ENCODE measurements at regions not wholly inside any gene's neighbourhood (a gene's known extent, or its start where the extent isn't known, plus 50 kb on each side); places are given as distances from the start of the nearest gene placed in this dataset.
"Not testable (repeated sequence)": the region's sequence is repeated elsewhere in the genome, so short reads cannot be mapped to it uniquely, and the experiment has no call there.

- in situ Hi-C loops (cut with HindIII; ENCODE audit: low pct_unique_long_range_greater_than_20kb, low sequenced_read_pairs): no loop called here
- DNase-seq (ENCODE audit: low read depth in 1 of 2, low spot score in 1 of 2): no peak
- no peak for TF ChIP-seq JUND (IDR thresholded peaks at IDR 0.05; ENCODE audit: low read depth)
These were observed 242.8 kb downstream of the KCNE4 start for GRCh38 chr2:223294756-223295155.

- in situ Hi-C loops (cut with HindIII; ENCODE audit: low pct_unique_long_range_greater_than_20kb, low sequenced_read_pairs): no loop called here
- no peak for TF ChIP-seq JUND (IDR thresholded peaks at IDR 0.05; ENCODE audit: low read depth)
- no peak for DNase-seq (ENCODE audit: low read depth in 1 of 2, low spot score in 1 of 2)
These were observed 245.8 kb downstream of the KCNE4 start for GRCh38 chr2:223297788-223298187.

- DNase-seq (ENCODE audit: low read depth in 1 of 2, low spot score in 1 of 2); in situ Hi-C loops (cut with HindIII; ENCODE audit: low pct_unique_long_range_greater_than_20kb, low sequenced_read_pairs): not testable (repeated sequence)
These were observed 246.3 kb downstream of the KCNE4 start for GRCh38 chr2:223298329-223298728.

GRCh38 chr2:223300326-223300725, 248.3 kb downstream of the KCNE4 start:
- no peak for DNase-seq (ENCODE audit: low read depth in 1 of 2, low spot score in 1 of 2)
- in situ Hi-C loops (cut with HindIII; ENCODE audit: low pct_unique_long_range_greater_than_20kb, low sequenced_read_pairs): no loop called here
- TF ChIP-seq JUND (IDR thresholded peaks at IDR 0.05; ENCODE audit: low read depth): no peak

GRCh38 chr2:223306371-223306770, 254.4 kb downstream of the KCNE4 start:
- no peak for DNase-seq (ENCODE audit: low read depth in 1 of 2, low spot score in 1 of 2)
- in situ Hi-C loops (cut with HindIII; ENCODE audit: low pct_unique_long_range_greater_than_20kb, low sequenced_read_pairs): no loop called here
- TF ChIP-seq JUND (IDR thresholded peaks at IDR 0.05; ENCODE audit: low read depth): no peak

- no peak for DNase-seq (ENCODE audit: low read depth in 1 of 2, low spot score in 1 of 2)
- TF ChIP-seq JUND (IDR thresholded peaks at IDR 0.05; ENCODE audit: low read depth): no peak
- in situ Hi-C loops (cut with HindIII; ENCODE audit: low pct_unique_long_range_greater_than_20kb, low sequenced_read_pairs): no loop called here
These were observed 260.1 kb downstream of the KCNE4 start for GRCh38 chr2:223311889-223312680.

- TF ChIP-seq JUND (IDR thresholded peaks at IDR 0.05; ENCODE audit: low read depth): no peak
- DNase-seq (ENCODE audit: low read depth in 1 of 2, low spot score in 1 of 2): no peak
- in situ Hi-C loops (cut with HindIII; ENCODE audit: low pct_unique_long_range_greater_than_20kb, low sequenced_read_pairs): no loop called here
These were observed 261.1 kb downstream of the KCNE4 start for GRCh38 chr2:223313101-223313500.

- in situ Hi-C loops (cut with HindIII; ENCODE audit: low pct_unique_long_range_greater_than_20kb, low sequenced_read_pairs): no loop called here
- no peak for DNase-seq (ENCODE audit: low read depth in 1 of 2, low spot score in 1 of 2)
- no peak for TF ChIP-seq JUND (IDR thresholded peaks at IDR 0.05; ENCODE audit: low read depth)
These were observed 262.8 kb downstream of the KCNE4 start for GRCh38 chr2:223314811-223315210.

GRCh38 chr2:223315813-223316212, 263.8 kb downstream of the KCNE4 start:
- in situ Hi-C loops (cut with HindIII; ENCODE audit: low pct_unique_long_range_greater_than_20kb, low sequenced_read_pairs): no loop called here
- TF ChIP-seq JUND (IDR thresholded peaks at IDR 0.05; ENCODE audit: low read depth): no peak
- DNase-seq (ENCODE audit: low read depth in 1 of 2, low spot score in 1 of 2): no peak

- DNase-seq (ENCODE audit: low read depth in 1 of 2, low spot score in 1 of 2): no peak
- in situ Hi-C loops (cut with HindIII; ENCODE audit: low pct_unique_long_range_greater_than_20kb, low sequenced_read_pairs): no loop called here
- no peak for TF ChIP-seq JUND (IDR thresholded peaks at IDR 0.05; ENCODE audit: low read depth)
These were observed 264.4 kb downstream of the KCNE4 start for GRCh38 chr2:223316342-223316741.

- in situ Hi-C loops (cut with HindIII; ENCODE audit: low pct_unique_long_range_greater_than_20kb, low sequenced_read_pairs): no loop called here
- TF ChIP-seq JUND (IDR thresholded peaks at IDR 0.05; ENCODE audit: low read depth): no peak
- no peak for DNase-seq (ENCODE audit: low read depth in 1 of 2, low spot score in 1 of 2)
These were observed 267.6 kb downstream of the KCNE4 start for GRCh38 chr2:223319601-223320000.

GRCh38 chr2:223324402-223324801, 272.4 kb downstream of the KCNE4 start:
- TF ChIP-seq JUND (IDR thresholded peaks at IDR 0.05; ENCODE audit: low read depth): no peak
- no peak for DNase-seq (ENCODE audit: low read depth in 1 of 2, low spot score in 1 of 2)
- in situ Hi-C loops (cut with HindIII; ENCODE audit: low pct_unique_long_range_greater_than_20kb, low sequenced_read_pairs): no loop called here

GRCh38 chr2:223328578-223328977, 273.6 kb downstream of the SCG2 start:
- TF ChIP-seq JUND (IDR thresholded peaks at IDR 0.05; ENCODE audit: low read depth): no peak
- no peak for DNase-seq (ENCODE audit: low read depth in 1 of 2, low spot score in 1 of 2)
- in situ Hi-C loops (cut with HindIII; ENCODE audit: low pct_unique_long_range_greater_than_20kb, low sequenced_read_pairs): no loop called here

GRCh38 chr2:223330747-223331146, 271.4 kb downstream of the SCG2 start:
- DNase-seq (ENCODE audit: low read depth in 1 of 2, low spot score in 1 of 2): peak in 1 of 2 experiments; percentile 41
- in situ Hi-C loops (cut with HindIII; ENCODE audit: low pct_unique_long_range_greater_than_20kb, low sequenced_read_pairs): not testable (repeated sequence)
